ENCODE measurements at regions not wholly inside any gene's neighbourhood (a gene's known extent, or its start where the extent isn't known, plus 50 kb on each side); places are given as distances from the start of the nearest gene placed in this dataset.

DNA sequence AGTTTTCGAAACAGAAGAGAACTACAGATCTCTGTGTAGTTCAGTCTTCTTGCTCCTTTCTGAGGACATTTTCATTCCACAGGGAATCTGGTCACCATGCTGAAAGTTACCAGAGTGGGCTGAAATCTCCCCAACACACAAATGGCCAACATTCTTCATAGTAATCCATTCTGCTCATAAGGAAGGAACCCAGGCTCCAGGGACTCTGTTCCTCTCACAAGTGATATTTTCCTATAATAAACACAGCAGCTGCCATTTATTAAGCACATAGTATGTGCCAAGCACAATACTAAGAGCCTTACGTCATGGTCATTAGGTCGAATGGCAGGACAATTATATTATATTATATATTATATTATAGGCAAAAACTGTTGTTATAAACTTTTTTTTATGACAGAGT lies 109.8 kb downstream of the RAB11FIP2 start:
- no peak for DNase-seq (ENCODE audit: low spot score)
- in situ Hi-C loops (cut with MboI; ENCODE audit: low pct_unique_long_range_greater_than_20kb, low sequenced_read_pairs, unreplicated experiment), result no loop called here
- TF ChIP-seq, protein P1, sequence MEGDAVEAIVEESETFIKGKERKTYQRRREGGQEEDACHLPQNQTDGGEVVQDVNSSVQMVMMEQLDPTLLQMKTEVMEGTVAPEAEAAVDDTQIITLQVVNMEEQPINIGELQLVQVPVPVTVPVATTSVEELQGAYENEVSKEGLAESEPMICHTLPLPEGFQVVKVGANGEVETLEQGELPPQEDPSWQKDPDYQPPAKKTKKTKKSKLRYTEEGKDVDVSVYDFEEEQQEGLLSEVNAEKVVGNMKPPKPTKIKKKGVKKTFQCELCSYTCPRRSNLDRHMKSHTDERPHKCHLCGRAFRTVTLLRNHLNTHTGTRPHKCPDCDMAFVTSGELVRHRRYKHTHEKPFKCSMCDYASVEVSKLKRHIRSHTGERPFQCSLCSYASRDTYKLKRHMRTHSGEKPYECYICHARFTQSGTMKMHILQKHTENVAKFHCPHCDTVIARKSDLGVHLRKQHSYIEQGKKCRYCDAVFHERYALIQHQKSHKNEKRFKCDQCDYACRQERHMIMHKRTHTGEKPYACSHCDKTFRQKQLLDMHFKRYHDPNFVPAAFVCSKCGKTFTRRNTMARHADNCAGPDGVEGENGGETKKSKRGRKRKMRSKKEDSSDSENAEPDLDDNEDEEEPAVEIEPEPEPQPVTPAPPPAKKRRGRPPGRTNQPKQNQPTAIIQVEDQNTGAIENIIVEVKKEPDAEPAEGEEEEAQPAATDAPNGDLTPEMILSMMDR (IDR thresholded peaks at IDR 0.05; ENCODE audit: extremely low read depth, insufficient read depth, missing control alignments), result no peak

- TF ChIP-seq, protein P1 (IDR thresholded peaks at IDR 0.05; ENCODE audit: extremely low read depth, insufficient read depth, missing control alignments), result no peak
- no peak for DNase-seq (ENCODE audit: low spot score)
- in situ Hi-C loops (cut with MboI; ENCODE audit: low pct_unique_long_range_greater_than_20kb, low sequenced_read_pairs, unreplicated experiment), result no loop called here
Measured at GRCh38 chr10:117938104-117938503, 108.6 kb downstream of the RAB11FIP2 start.

DNA sequence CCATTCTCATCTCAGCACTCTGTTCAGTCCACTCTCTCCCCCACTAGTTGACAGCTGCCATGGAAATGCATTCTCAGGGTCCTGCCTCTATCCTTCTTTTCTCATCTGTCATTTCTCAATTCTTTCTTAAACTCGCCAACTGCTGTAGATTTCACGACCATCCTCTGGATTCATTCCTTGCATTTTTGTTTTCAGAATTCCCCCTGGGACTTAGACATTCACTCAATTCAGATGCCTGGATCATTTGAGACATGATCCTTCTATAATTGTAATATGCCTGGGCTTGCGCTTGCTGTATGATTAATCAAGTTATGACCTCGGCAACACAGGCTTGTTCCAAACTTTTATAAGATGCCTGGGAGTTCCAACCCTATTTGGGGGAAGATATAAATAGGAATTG lies 104.5 kb downstream of the RAB11FIP2 start:
- TF ChIP-seq, protein P1 (IDR thresholded peaks at IDR 0.05; ENCODE audit: extremely low read depth, insufficient read depth, missing control alignments), result no peak
- DNase-seq (ENCODE audit: low spot score), result no peak
- in situ Hi-C loops (cut with MboI; ENCODE audit: low pct_unique_long_range_greater_than_20kb, low sequenced_read_pairs, unreplicated experiment), result no loop called here

- TF ChIP-seq, protein P1 (IDR thresholded peaks at IDR 0.05; ENCODE audit: extremely low read depth, insufficient read depth, missing control alignments), result no peak
- DNase-seq (ENCODE audit: low spot score), result no peak
- in situ Hi-C loops (cut with MboI; ENCODE audit: low pct_unique_long_range_greater_than_20kb, low sequenced_read_pairs, unreplicated experiment), result no loop called here
Measured at GRCh38 chr10:117944676-117945447, 101.9 kb downstream of the RAB11FIP2 start.

GRCh38 chr10:117945651-117946050 lies 101.1 kb downstream of the RAB11FIP2 start:
- DNase-seq (ENCODE audit: low spot score), result no peak
- TF ChIP-seq, protein P1 (IDR thresholded peaks at IDR 0.05; ENCODE audit: extremely low read depth, insufficient read depth, missing control alignments), result no peak
- in situ Hi-C loops (cut with MboI; ENCODE audit: low pct_unique_long_range_greater_than_20kb, low sequenced_read_pairs, unreplicated experiment), result no loop called here

GRCh38 chr10:117946525-117947070 lies 100.1 kb downstream of the RAB11FIP2 start:
- TF ChIP-seq, protein P1 (IDR thresholded peaks at IDR 0.05; ENCODE audit: extremely low read depth, insufficient read depth, missing control alignments), result no peak
- no peak for DNase-seq (ENCODE audit: low spot score)

More at GRCh38 chr10:117946525-117947070, 100.1 kb downstream of the RAB11FIP2 start:
- in situ Hi-C loops (cut with MboI; ENCODE audit: low pct_unique_long_range_greater_than_20kb, low sequenced_read_pairs, unreplicated experiment), result no loop called here

Measured in GM13977 (cell line).